SK-N-SH treated with all-trans-retinoic acid at 6 μM for 48 hours (cell line): ENCODE measurements at regions not wholly inside any gene's neighbourhood (a gene's known extent, or its start where the extent isn't known, plus 50 kb on each side); places are given as distances from the start of the nearest gene placed in this dataset.

Experiments used
- ISL1 ChIP-seq: fragments of 250-450 bp; sonication (Bioruptor Pico); IDR thresholded peaks from 2 replicates; pipeline ENCODE4 v2.1.2; 2022; ENCODE audit warnings: mild to moderate bottlenecking, moderate library complexity
- OSR1 ChIP-seq: fragments of 250-450 bp; sonication (Bioruptor Pico); IDR thresholded peaks from 2 replicates; pipeline ENCODE4 v1.8.0; 2022; ENCODE audit warnings: moderate library complexity, mild to moderate bottlenecking, inconsistent platforms
- PPARA ChIP-seq: fragments of 250-450 bp; sonication (Bioruptor Pico); IDR thresholded peaks from 2 replicates; pipeline ENCODE4 v1.5.0; 2020; ENCODE audit warnings: mild to moderate bottlenecking, borderline replicate concordance
- RARB ChIP-seq: fragments of 250-450 bp; sonication (Bioruptor Pico); IDR thresholded peaks from 2 replicates; pipeline ENCODE4 v1.8.0; 2021; ENCODE audit warnings: mild to moderate bottlenecking, moderate library complexity
- ZFP3 ChIP-seq: fragments of 250-450 bp; sonication (Bioruptor Pico); IDR thresholded peaks from 2 replicates; pipeline ENCODE4 v1.5.0; 2020; ENCODE audit warnings: mild to moderate bottlenecking, moderate library complexity
- ZFP30 ChIP-seq: fragments of 450-650 bp; formaldehyde crosslinking; IDR thresholded peaks from 2 replicates; pipeline ENCODE4 v1.5.0; 2022; ENCODE audit warnings: mild to moderate bottlenecking, moderate library complexity

DNA sequence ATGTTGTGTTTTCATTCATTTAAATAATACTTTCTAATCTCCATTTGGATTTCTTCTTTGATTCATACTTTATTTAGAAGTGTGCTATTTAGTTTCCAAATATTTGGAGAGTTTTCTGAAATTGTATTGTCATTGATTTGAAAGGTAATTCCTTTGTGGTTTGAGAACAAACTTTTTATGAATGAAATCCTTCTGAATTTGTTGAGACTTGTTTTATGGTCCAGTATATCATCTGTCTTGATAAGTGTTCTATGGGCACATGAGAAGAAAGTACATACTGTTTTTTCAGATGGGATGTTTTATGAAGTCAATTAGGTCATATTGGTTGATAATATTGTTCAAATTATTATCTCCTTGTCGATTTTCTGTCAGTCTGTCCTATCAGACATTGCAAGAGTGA is 953.8 kb downstream of the NR2F1-AS1 start:
- no peak for TF ChIP-seq ZFP30 (CRISPR knock-in tag)
- TF ChIP-seq ZFP3 = no peak
- TF ChIP-seq OSR1 (CRISPR knock-in tag) = no peak
- no peak for TF ChIP-seq RARB
- TF ChIP-seq ISL1 (CRISPR knock-in tag) = no peak
- TF ChIP-seq PPARA (CRISPR knock-in tag) = no peak
